Activated CD4-positive, alpha-beta T cell treated with anti-CD3 and anti-CD28 coated beads, Interleukin-2, amount 10 ng/mL, durations not matched to agents 7 days and 5 days (primary cell): ENCODE measurements at regions not wholly inside any gene's neighbourhood (a gene's known extent, or its start where the extent isn't known, plus 50 kb on each side); places are given as distances from the start of the nearest gene placed in this dataset.
"Not testable (repeated sequence)": the region's sequence is repeated elsewhere in the genome, so short reads cannot be mapped to it uniquely, and the experiment has no call there.

Source experiments
- CTCF ChIA-PET: fragments of 350-600 bp; sonication (Branson Sonifier 250); formaldehyde crosslinking; loops from one replicate; lab custom pipeline; 2021; ENCODE audit warnings: antibody characterized with exemption; lab: Charles Lee
- POLR2A ChIA-PET: fragments of 350-600 bp; sonication (Branson Sonifier 250); formaldehyde crosslinking; loops from one replicate; lab custom pipeline; 2021; ENCODE audit warnings: antibody characterized with exemption; lab: Charles Lee
- DNase-seq: peaks from one replicate; pipeline ENCODE4 v3.0.0-alpha.2; 2020
- H3K27ac Mint-ChIP-seq: one replicate; pipeline ENCODE4 v1.8.0; 2021; ENCODE audit warnings: mild to moderate bottlenecking, moderate library complexity, mixed read lengths
- H3K27me3 Mint-ChIP-seq: one replicate; pipeline ENCODE4 v1.8.0; 2021; ENCODE audit warnings: mixed read lengths
- H3K36me3 Mint-ChIP-seq: one replicate; pipeline ENCODE4 v1.8.0; 2021; ENCODE audit warnings: low read depth, mixed read lengths
- H3K4me1 Mint-ChIP-seq: one replicate; pipeline ENCODE4 v1.8.0; 2021; ENCODE audit warnings: mixed read lengths
- H3K4me3 Mint-ChIP-seq: one replicate; pipeline ENCODE4 v1.8.0; 2021; ENCODE audit warnings: mild to moderate bottlenecking, moderate library complexity, mixed read lengths
- H3K9me3 Mint-ChIP-seq: one replicate; pipeline ENCODE4 v1.8.0; 2021; ENCODE audit warnings: mixed read lengths

DNA sequence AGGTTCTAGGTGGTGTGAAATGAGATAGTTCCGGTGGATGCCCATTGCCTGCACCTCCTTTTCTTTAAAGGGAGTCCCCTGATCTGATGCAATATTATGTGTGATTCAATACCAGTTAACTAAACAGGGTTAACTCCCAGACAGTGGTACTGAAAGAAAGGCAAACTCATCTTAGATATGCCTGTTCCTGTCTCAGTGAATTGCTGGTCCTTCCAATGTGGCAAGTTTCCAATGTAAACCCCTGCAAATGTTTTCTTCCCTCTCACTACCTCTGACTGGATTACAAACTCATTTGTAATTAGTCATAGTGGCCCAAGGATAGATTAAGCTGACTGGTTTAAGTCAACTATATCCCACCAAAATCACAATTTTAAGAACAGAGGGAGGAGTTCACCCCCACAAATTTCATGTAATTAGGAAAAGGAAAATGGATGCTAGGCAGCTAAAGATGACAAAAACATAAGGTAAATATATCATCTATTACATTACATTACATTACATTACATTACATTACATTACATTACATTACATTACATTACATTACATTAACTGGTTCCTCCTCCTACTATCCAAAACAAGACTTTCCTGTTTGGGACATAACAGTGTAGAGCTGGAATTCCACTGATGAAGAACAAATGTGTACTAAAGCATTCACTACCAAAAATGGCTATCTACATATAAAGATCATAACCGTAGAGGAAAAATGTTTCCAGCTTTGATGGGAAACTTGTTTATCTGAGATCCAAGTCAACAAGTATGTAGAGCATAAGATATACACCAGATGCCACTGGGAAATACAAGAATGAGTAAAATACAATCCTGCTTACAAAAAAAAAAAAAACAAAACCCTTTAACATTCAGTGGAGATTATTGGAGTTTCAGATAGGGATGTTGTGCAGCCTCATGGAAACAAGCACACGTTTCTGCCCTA, 121.5 kb upstream of the SNX2 start:
- ChIA-PET POLR2A (no interaction called here), CTCF (no interaction called here)
- Mint-ChIP-seq H3K4me1 (no peaks in the 10 kb centered on the region), H3K36me3 (no peaks in the 10 kb centered on the region), H3K4me3 (no peak overlapping the region), H3K9me3 (no peaks in the 10 kb centered on the region), H3K27ac (no peak overlapping the region), H3K27me3 (no peaks in the 10 kb centered on the region)
- DNase-seq = no peak

DNA sequence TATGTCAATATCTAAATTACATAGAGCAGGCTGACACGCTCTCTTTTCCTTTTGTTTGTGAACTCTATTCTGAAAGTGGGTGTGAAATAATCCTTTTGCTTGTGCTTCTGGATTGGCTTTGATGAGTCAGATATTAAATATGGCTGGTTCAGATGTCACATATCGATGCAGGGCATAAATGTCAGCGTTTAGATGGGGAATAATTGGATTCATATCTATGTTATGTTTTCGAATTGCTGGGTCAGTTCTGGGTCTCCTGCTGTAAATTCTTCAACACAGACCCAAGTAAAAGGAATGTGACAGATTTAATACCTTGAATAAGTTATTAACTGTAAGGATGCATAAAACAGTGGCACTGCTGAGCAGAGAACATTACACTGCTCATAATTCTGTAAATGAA, 118.7 kb upstream of the SNX2 start:
- Mint-ChIP-seq H3K27ac (no peak overlapping the region), H3K36me3 (no peaks in the 10 kb centered on the region), H3K4me1 (no peaks in the 10 kb centered on the region), H3K27me3 (no peaks in the 10 kb centered on the region), H3K4me3 (no peak overlapping the region), H3K9me3 (no peaks in the 10 kb centered on the region)
- ChIA-PET CTCF (no interaction called here), POLR2A (interaction anchor here (0.6 kb wide), 1 partner anchor 455 kb away, joined by 3 read pairs; no protein-coding TSS in a partner anchor)
- no peak for DNase-seq

DNA sequence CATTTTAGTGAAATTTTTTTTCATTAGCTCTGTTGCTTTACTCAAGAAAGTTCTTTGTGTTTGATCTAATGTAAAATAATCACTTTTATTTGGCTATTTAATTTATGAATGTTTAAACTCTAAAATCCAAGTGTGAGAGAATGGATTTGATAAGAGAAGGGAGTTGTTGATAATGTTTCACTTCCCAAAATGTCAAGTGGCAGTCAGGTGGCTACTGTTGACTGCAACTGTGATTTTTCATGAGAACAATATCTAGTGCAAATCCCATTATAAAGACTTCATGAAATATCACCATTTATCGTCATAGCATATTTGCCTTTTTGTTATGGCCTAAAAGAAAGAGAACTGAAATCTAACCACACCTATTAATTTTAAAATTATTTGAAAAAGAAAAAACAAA, 118.3 kb upstream of the SNX2 start:
- Mint-ChIP-seq H3K4me1 (no peaks in the 10 kb centered on the region), H3K4me3 (no peak overlapping the region), H3K9me3 (no peaks in the 10 kb centered on the region), H3K36me3 (no peaks in the 10 kb centered on the region), H3K27me3 (no peaks in the 10 kb centered on the region), H3K27ac (no peak overlapping the region)
- ChIA-PET CTCF (no interaction called here), POLR2A (interaction anchor here (0.6 kb wide), 1 partner anchor 454 kb away, joined by 3 read pairs; no protein-coding TSS in a partner anchor)
- no peak for DNase-seq

DNA sequence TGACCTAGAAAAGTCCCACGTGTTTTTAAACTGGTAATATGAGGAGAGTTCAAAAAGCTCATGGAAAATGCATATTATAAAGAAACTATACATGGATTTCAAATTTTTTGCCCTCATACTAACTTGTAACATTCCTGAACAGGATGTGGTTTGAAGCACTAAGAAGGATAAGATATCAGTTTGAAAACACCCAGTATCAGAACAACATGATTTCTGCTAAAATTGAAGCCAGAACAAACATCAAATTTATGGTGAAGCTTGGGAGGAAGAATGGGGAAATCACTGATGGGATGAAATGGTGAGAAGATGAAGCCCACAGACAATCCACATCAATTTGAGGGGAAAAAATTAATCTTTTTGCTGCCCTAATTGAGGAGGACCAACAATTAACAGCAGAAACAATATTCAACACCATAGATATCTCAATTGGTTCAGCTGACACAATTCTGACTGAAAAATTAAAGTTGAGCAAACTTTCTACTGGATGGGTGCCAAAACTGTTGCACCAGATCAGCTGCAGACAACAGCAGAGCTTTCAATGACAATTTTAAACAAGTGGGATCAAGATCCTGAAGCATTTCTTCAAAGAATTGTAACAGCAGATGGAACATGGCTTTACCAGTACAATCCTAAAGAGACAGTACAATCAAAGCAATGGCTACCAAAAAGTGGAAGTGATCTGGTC, 113.2 kb upstream of the SNX2 start:
- no peaks in the 10 kb centered on the region for H3K9me3 Mint-ChIP-seq
- no peak for DNase-seq
- H3K4me3 Mint-ChIP-seq = no peak overlapping the region
- ChIA-PET POLR2A (no interaction called here), CTCF (no interaction called here)
- H3K27me3 Mint-ChIP-seq = peaks cover 4% of the 10 kb centered on the region
- H3K36me3 Mint-ChIP-seq = no peaks in the 10 kb centered on the region
- no peaks in the 10 kb centered on the region for H3K4me1 Mint-ChIP-seq
- H3K27ac Mint-ChIP-seq = no peak overlapping the region

DNA sequence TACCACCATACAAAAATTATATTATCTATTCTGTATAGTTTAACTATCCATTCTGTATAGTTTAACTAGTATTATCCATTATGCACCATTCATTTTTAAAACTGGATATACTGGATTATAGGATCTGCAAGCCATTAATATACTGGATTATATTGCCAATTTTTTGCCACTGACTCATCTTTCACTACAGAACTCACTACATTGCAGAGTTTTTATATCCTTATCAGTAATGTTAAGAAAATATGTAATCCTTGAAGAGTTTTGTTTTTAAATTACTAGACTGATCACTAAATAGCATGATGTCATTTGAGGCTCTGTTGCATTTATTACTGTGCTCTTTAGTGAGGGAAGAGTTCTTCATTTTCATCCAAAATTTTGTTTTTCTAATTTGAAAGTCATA, 109.8 kb upstream of the SNX2 start:
- CTCF ChIA-PET = no interaction called here
- H3K4me1 Mint-ChIP-seq = no peaks in the 10 kb centered on the region
- POLR2A ChIA-PET = no interaction called here
- H3K4me3 Mint-ChIP-seq = no peak overlapping the region
- H3K36me3 Mint-ChIP-seq = no peaks in the 10 kb centered on the region
- no peaks in the 10 kb centered on the region for H3K9me3 Mint-ChIP-seq
- H3K27me3 Mint-ChIP-seq = peaks cover 4% of the 10 kb centered on the region
- no peak for DNase-seq
- no peak overlapping the region for H3K27ac Mint-ChIP-seq

DNA sequence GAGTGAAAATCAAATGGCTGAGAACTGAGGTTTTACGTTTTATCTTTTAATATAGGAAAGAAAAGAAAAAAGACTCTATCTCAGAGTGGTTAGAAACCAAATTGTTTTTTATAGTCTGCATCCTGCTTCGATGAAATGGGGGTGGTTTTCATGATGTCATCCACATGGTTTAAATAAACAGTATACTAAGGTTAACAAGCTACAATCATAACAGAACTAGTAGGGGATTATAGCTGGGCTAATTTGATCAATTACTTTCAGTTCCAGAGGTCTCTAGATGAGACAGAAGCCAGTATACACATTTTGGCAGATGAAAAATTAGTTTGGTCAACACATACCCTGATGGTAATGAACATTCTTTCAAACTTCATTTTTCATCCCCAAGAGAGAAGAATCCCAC, 106.3 kb upstream of the SNX2 start:
- Mint-ChIP-seq H3K27me3 (no peaks in the 10 kb centered on the region), H3K27ac (no peak overlapping the region), H3K36me3 (no peaks in the 10 kb centered on the region), H3K4me3 (no peak overlapping the region), H3K9me3 (no peaks in the 10 kb centered on the region), H3K4me1 (no peaks in the 10 kb centered on the region)
- ChIA-PET POLR2A (no interaction called here), CTCF (no interaction called here)
- DNase-seq = no peak

DNA sequence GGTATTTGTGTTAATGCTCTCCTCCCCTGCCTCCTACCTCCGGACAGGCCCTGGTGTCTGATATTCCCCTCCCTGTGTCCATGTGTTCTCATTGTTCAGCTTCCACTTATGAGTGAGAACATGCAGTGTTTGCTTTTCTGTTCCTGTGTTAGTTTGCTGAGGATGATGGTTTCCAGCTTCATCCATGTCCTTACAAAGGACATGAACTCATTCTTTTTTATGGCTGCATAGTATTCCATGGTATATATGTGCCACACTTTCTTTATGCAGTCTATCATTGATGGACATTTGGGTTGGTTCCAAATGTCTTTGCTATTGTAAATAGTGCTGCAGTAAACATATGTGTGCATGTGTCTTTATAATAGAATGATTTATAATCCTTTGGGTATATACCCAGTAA, 105.2 kb upstream of the SNX2 start:
- H3K36me3 Mint-ChIP-seq, H3K9me3 Mint-ChIP-seq, H3K27ac Mint-ChIP-seq, POLR2A ChIA-PET, H3K4me1 Mint-ChIP-seq, H3K27me3 Mint-ChIP-seq, DNase-seq, H3K4me3 Mint-ChIP-seq, CTCF ChIA-PET: not testable (repeated sequence)

DNA sequence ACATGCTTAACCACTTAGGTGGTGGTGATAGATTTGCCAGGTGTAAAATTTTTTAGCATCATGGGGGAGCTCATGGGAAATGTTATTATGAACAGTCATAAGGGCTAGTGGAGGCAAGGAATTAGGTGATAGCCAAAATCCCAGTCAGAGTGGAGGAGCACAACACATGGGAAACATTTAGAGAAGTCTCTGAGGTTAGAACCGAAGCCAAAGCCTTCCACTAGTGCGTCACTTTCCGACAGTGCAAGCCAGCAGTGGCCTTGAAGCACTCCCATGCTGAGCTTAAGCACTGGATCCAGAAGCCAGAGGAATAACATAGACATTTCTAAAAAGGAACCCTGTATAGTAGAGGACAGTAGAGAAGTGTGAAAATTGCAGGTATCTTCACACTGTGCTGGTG, 101.5 kb upstream of the SNX2 start:
- CTCF ChIA-PET = no interaction called here
- no peak overlapping the region for H3K4me3 Mint-ChIP-seq
- H3K27me3 Mint-ChIP-seq = no peaks in the 10 kb centered on the region
- no peak overlapping the region for H3K27ac Mint-ChIP-seq
- DNase-seq = no peak
- POLR2A ChIA-PET = no interaction called here
- H3K9me3 Mint-ChIP-seq = no peaks in the 10 kb centered on the region
- H3K4me1 Mint-ChIP-seq = no peaks in the 10 kb centered on the region
- no peaks in the 10 kb centered on the region for H3K36me3 Mint-ChIP-seq

DNA sequence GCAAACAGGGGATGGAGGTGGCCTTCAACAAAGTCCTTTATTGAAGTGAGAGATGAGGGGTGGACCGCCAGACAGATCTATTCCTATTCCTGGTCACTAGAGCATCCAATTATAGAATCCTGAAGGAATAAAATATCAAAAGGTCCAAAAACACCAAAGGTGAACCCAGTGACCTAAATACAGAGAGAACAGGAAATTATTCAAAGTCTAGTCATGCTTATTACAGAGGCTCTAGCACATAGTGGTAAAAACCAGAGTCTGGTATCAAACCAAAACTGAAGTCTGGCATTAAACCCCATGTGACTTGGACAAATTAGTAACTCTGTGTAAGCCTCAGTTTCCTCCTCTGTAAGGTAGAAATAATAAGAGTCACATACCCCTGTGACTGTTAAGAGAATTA, 100.5 kb upstream of the SNX2 start:
- Mint-ChIP-seq H3K9me3 (no peaks in the 10 kb centered on the region), H3K4me3 (no peak overlapping the region), H3K36me3 (no peaks in the 10 kb centered on the region), H3K27ac (no peak overlapping the region), H3K27me3 (no peaks in the 10 kb centered on the region), H3K4me1 (no peaks in the 10 kb centered on the region)
- no peak for DNase-seq
- ChIA-PET POLR2A (no interaction called here), CTCF (no interaction called here)

DNA sequence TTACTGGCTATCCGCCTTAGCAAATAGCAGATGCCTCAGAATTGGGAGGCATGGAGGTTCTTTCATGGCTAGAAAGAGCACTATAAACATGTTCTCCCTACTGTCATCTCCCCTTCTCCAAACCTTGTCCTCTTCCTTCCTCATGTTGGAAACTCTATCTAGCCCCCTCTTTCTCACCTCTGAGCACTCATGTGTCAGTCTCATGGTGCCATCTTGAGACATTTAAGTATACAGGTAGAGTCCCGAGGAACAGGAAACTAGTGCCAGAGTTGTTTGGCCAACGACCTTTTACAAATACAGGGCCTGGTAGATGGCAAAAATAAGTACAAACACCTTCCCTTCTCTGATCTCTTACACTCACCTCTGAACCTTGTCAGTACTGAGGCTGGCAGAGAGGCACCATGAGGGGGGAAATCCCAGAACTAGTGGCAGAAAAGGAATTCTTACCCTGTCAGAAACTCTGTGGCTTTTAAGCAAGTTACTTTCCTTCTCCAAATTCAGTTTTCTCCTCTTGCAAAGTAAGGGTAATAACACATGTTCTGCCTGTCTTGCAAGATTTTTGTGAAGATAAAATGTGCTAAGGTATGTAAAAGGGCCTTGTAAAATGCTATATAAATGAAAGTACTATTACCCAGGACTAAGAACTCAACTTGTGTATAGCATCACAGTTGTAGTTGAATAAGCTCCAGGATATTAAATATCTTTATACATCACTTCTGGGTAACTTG, 94.1 kb upstream of the SNX2 start:
- peaks cover 2% of the 10 kb centered on the region for H3K27me3 Mint-ChIP-seq
- H3K4me3 Mint-ChIP-seq = no peak overlapping the region
- H3K27ac Mint-ChIP-seq = no peak overlapping the region
- DNase-seq = no peak
- ChIA-PET CTCF (no interaction called here), POLR2A (no interaction called here)
- no peaks in the 10 kb centered on the region for H3K36me3 Mint-ChIP-seq
- no peaks in the 10 kb centered on the region for H3K4me1 Mint-ChIP-seq
- no peaks in the 10 kb centered on the region for H3K9me3 Mint-ChIP-seq

DNA sequence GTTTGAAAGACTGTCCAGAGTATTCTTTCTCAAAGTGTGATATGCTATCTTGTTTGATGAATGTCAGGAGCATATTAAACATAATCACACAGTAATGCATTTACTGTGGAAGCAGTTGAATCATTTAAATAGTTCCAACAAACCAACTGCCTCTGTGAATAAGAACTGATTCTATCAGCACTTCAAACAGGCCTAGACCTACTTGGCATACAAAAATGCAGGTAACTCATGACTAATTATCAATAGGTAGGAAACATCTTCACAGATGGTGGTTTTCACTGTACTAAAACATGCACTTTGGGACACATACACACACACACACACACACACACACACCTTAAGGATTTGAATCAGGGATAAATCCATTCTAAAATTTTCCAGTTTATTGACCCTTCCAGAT, 91.2 kb upstream of the SNX2 start:
- H3K4me3 Mint-ChIP-seq = no peak overlapping the region
- no peaks in the 10 kb centered on the region for H3K4me1 Mint-ChIP-seq
- CTCF ChIA-PET = no interaction called here
- DNase-seq = no peak
- no peak overlapping the region for H3K27ac Mint-ChIP-seq
- no peaks in the 10 kb centered on the region for H3K36me3 Mint-ChIP-seq
- no peaks in the 10 kb centered on the region for H3K9me3 Mint-ChIP-seq
- POLR2A ChIA-PET = no interaction called here
- peaks cover 2% of the 10 kb centered on the region for H3K27me3 Mint-ChIP-seq

DNA sequence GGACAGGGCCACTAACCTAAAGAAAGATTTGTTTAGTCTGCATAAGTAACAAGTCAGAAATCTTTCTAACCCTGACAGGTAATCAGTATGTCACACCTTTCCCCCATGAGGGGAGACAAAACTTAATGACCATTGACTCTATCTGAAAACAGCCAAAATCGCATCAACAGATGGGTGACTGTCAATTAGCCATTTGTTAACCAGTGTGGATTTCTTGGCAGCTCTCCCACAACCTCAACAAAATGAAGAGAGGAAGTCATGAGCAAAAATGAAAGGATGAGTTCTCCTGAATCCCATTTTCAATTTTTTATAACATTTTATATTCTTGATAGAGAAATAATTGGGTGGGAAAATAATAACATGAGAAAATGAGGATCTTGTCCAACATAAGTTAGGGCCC, 84.6 kb upstream of the SNX2 start:
- Mint-ChIP-seq H3K9me3 (no peaks in the 10 kb centered on the region), H3K27me3 (no peaks in the 10 kb centered on the region), H3K36me3 (no peaks in the 10 kb centered on the region), H3K27ac (no peak overlapping the region), H3K4me3 (no peak overlapping the region), H3K4me1 (no peaks in the 10 kb centered on the region)
- POLR2A ChIA-PET = no interaction called here
- DNase-seq = no peak
- CTCF ChIA-PET = no interaction called here

DNA sequence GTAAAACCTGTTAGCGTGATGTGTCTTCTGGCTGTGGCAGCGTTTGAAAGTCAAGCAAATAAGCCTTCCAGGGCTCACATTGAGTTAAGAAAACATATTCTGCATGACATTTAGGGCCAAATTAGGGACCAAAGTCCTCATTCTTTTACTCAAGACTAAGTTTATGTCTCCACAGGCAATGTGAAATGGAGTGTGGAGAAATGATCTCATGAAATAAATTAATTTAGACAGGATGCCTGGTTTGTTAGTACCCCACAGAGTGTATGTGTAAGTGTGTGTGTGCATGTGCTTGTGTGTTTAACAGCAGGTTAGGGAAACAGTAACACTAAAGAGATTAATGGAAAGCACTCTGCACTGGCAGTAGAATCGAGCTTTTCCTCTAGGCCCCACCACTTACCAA, 82.9 kb upstream of the SNX2 start:
- ChIA-PET POLR2A (no interaction called here), CTCF (no interaction called here)
- no peak for DNase-seq
- no peaks in the 10 kb centered on the region for H3K9me3 Mint-ChIP-seq
- no peak overlapping the region for H3K27ac Mint-ChIP-seq
- H3K4me3 Mint-ChIP-seq = no peak overlapping the region
- H3K36me3 Mint-ChIP-seq = no peaks in the 10 kb centered on the region
- no peaks in the 10 kb centered on the region for H3K27me3 Mint-ChIP-seq
- H3K4me1 Mint-ChIP-seq = no peaks in the 10 kb centered on the region
